Spinal cord (tissue), 9 donors: ENCODE measurements at regions not wholly inside any gene's neighbourhood (a gene's known extent, or its start where the extent isn't known, plus 50 kb on each side); places are given as distances from the start of the nearest gene placed in this dataset.

Experiments used
- DNase-seq, 6 donors: peaks; one replicate each; pipeline versions ENCODE4 v3.0.0 to v3.0.0-alpha.2; 2013 to 2015; ENCODE audit warnings: low spot score in 6 of 6, low read depth in 4 of 6
- H3K27ac ChIP-seq: one replicate; pipeline ENCODE4 v1.5.1; 2013; ENCODE audit warnings: low read depth, low read length, control low read depth
- H3K27me3 ChIP-seq: one replicate; pipeline ENCODE4 v1.6.1; 2013; ENCODE audit warnings: low read length; ENCODE audit not compliant: control insufficient read depth, insufficient read depth
- H3K36me3 ChIP-seq: one replicate; pipeline ENCODE4 v1.6.1; 2013; ENCODE audit warnings: low read length; ENCODE audit not compliant: control insufficient read depth, insufficient read depth
- H3K4me1 ChIP-seq: one replicate; pipeline ENCODE4 v1.6.1; 2013; ENCODE audit warnings: low read length; ENCODE audit not compliant: control insufficient read depth, insufficient read depth
- H3K4me3 ChIP-seq: one replicate; pipeline ENCODE4 v1.5.1; 2013; ENCODE audit warnings: low read depth, low read length, control low read depth
- H3K9me3 ChIP-seq: one replicate; pipeline ENCODE4 v1.6.1; 2013; ENCODE audit warnings: low read length; ENCODE audit not compliant: control insufficient read depth, insufficient read depth
- WGBS: methylation state at CpG from one replicate; pipeline ENCODE4 v1.1.5; 2013; ENCODE audit warnings: missing lambda C conversion rate; ENCODE audit not compliant: insufficient coverage; 5-methylcytosine and 5-hydroxymethylcytosine counted together
- donor health status: healthy.

- no CpG with 5 or more reads among the region's 2 CpGs for WGBS
- Histone ChIP-seq H3K9me3 (no peaks in the 10 kb centered on the region), H3K4me3 (no peak overlapping the region), H3K36me3 (no peaks in the 10 kb centered on the region), H3K27me3 (no peaks in the 10 kb centered on the region), H3K4me1 (no peaks in the 10 kb centered on the region), H3K27ac (no peak overlapping the region)
- no peak for DNase-seq
Measured at GRCh38 chr12:13350381-13350780, 153.9 kb downstream of the EMP1 start.

GRCh38 chr12:13348464-13348863, 151.9 kb downstream of the EMP1 start:
- H3K27ac ChIP-seq, result no peak overlapping the region
- 89% methylated on average over 1 of the region's 1 CpG for WGBS
- no peaks in the 10 kb centered on the region for H3K27me3 ChIP-seq
- no peaks in the 10 kb centered on the region for H3K9me3 ChIP-seq
- no peaks in the 10 kb centered on the region for H3K36me3 ChIP-seq
- DNase-seq, result no peak
- H3K4me3 ChIP-seq, result no peak overlapping the region
- no peaks in the 10 kb centered on the region for H3K4me1 ChIP-seq

DNA sequence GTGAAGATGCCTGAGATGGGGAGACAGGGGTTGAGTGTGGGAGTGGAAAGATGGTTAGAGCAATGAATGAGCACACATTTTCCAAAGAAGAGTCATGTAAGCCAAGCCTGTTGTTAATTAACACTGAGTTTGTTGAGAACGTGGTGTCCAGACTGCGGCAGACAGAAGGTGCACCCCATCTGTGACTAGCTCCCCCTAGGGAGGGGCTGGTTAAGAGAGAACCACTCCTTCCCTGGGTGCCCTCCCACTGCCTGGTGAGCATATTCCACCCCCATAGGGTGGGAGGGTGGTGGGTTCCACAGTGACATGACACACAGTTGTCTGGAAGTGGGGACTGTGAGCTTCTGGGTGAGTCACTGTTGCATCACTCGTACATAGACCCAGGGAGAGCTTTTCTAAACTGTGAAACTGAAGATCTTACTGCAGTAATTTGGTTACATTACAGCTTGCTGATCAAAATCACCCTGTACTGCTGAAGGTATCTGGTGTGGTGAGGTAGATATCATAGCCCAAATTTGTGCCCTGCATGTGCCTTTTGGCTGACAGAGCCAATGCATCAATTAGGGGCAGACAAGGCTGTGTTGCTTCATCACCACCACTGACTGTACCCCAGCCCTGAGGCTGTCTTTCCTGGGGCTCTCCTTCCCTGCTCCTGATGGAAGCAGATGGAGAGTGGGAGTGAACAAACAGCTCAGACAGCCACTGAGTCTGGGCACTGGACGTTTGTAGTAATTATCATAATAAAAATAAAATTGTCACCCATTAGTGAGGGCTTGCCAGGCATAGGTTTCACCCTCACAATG, 150.9 kb downstream of the EMP1 start:
- Histone ChIP-seq H3K27ac (no peak overlapping the region), H3K9me3 (no peaks in the 10 kb centered on the region), H3K27me3 (no peaks in the 10 kb centered on the region), H3K36me3 (no peaks in the 10 kb centered on the region), H3K4me1 (no peaks in the 10 kb centered on the region), H3K4me3 (no peak overlapping the region)
- 100% methylated on average over 1 of the region's 4 CpGs for WGBS
- DNase-seq, result no peak

- Histone ChIP-seq H3K36me3 (no peaks in the 10 kb centered on the region), H3K27ac (no peak overlapping the region), H3K27me3 (no peaks in the 10 kb centered on the region), H3K4me1 (no peaks in the 10 kb centered on the region), H3K4me3 (no peak overlapping the region), H3K9me3 (no peaks in the 10 kb centered on the region)
- no peak for DNase-seq
Measured at GRCh38 chr12:13345722-13346121, 149.2 kb downstream of the EMP1 start.

DNA sequence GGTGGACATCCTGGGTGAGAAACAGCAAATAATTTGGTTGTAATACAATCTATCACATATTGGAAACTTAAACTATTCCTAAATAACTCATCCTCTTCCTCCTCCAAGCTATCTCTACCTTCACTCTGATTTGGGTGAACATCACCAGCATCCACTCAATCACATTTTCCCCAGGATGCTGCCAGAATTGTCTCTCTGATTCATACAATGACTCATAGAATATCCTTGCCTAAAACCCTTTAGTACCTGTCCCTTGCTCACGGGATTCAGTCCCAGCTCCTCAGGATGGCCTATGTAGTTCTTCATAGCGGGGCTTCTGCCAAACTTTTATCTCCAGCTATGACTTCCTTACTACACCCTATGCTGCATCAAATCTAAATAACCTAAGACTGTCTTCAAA, 146.8 kb downstream of the EMP1 start:
- Histone ChIP-seq H3K9me3 (no peaks in the 10 kb centered on the region), H3K36me3 (no peaks in the 10 kb centered on the region), H3K27ac (no peak overlapping the region), H3K4me3 (no peak overlapping the region), H3K27me3 (no peaks in the 10 kb centered on the region), H3K4me1 (no peaks in the 10 kb centered on the region)
- WGBS, result 91% methylated on average over 2 of the region's 2 CpGs
- DNase-seq, result no peak

- DNase-seq, result no peak
- no CpG with 5 or more reads among the region's 3 CpGs for WGBS
- no peaks in the 10 kb centered on the region for H3K4me1 ChIP-seq
- no peak overlapping the region for H3K4me3 ChIP-seq
- H3K27ac ChIP-seq, result no peak overlapping the region
- H3K36me3 ChIP-seq, result no peaks in the 10 kb centered on the region
- no peaks in the 10 kb centered on the region for H3K27me3 ChIP-seq
- no peaks in the 10 kb centered on the region for H3K9me3 ChIP-seq
Measured at GRCh38 chr12:13342971-13343370, 146.4 kb downstream of the EMP1 start.

GRCh38 chr12:13340149-13340548, 143.6 kb downstream of the EMP1 start:
- Histone ChIP-seq H3K4me3 (no peak overlapping the region), H3K9me3 (no peaks in the 10 kb centered on the region), H3K27me3 (no peaks in the 10 kb centered on the region), H3K36me3 (no peaks in the 10 kb centered on the region), H3K4me1 (no peaks in the 10 kb centered on the region), H3K27ac (no peak overlapping the region)
- no peak for DNase-seq
- WGBS, result 67% methylated on average over 1 of the region's 1 CpG

GRCh38 chr12:13339538-13339937, 143.0 kb downstream of the EMP1 start:
- Histone ChIP-seq H3K36me3 (no peaks in the 10 kb centered on the region), H3K9me3 (no peaks in the 10 kb centered on the region), H3K4me3 (no peak overlapping the region), H3K27ac (no peak overlapping the region), H3K27me3 (no peaks in the 10 kb centered on the region), H3K4me1 (no peaks in the 10 kb centered on the region)
- WGBS, result 83% methylated on average over 1 of the region's 1 CpG
- DNase-seq, result no peak

DNA sequence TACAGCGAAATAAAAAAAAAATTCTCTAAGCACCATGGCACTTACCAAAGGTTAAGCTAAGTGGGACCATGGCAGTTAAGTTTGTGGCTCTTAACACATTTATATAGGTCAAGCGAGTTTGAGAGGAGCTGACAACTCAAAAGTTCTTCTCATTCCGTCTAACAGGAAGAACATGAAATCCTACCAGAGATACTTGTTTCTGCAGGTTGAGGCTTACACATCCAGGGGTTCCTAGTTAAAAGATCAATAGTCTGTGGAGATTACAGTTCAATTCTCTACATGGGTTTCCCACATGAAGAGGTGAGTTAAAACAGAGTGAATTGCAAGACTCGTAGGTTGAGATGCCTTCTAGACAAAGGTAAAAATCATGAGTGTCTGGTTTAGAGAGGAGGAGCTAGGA, 142.6 kb downstream of the EMP1 start:
- no CpG with 5 or more reads among the region's 4 CpGs for WGBS
- no peaks in the 10 kb centered on the region for H3K36me3 ChIP-seq
- no peak overlapping the region for H3K27ac ChIP-seq
- H3K9me3 ChIP-seq, result no peaks in the 10 kb centered on the region
- no peaks in the 10 kb centered on the region for H3K4me1 ChIP-seq
- no peaks in the 10 kb centered on the region for H3K27me3 ChIP-seq
- no peak overlapping the region for H3K4me3 ChIP-seq
- DNase-seq, result no peak

DNA sequence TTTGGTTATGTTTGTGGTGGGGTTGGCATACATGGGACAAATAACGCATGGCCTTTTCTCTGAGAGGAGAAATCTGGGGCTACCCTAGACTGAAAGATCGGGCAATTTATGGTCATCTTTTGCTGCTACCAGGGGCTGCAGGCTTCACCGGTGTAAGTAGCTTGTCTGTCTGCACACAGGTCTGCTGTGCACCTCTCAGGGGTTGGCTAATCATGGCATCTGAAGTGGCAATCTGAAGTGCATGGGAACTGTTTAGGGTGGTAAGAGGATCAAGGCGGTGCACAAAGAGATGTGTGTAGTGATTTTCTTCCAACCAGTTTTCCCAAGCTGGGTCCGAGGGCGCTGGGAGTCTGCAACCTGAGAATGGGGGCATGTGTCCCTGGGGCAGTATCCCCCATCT, 141.3 kb downstream of the EMP1 start:
- Histone ChIP-seq H3K27me3 (no peaks in the 10 kb centered on the region), H3K9me3 (no peaks in the 10 kb centered on the region), H3K4me3 (no peak overlapping the region), H3K4me1 (no peaks in the 10 kb centered on the region), H3K27ac (no peak overlapping the region), H3K36me3 (no peaks in the 10 kb centered on the region)
- WGBS, result 77% methylated on average over 6 of the region's 6 CpGs
- DNase-seq, result no peak
